Body of pancreas (tissue), 4 donors: ENCODE measurements at regions not wholly inside any gene's neighbourhood (a gene's known extent, or its start where the extent isn't known, plus 50 kb on each side); places are given as distances from the start of the nearest gene placed in this dataset.

Experiments used
- CTCF ChIP-seq, 7 experiments: fragments of 450-650 bp in 4 of 7; fragments of 200-600 bp in 3 of 7; sonication (generic) in 3 of 7; IDR thresholded peaks; one replicate each; pipeline ENCODE4 v1.5.1; 2016 to 2019; ENCODE audit warnings: antibody characterized with exemption in 7 of 7
- POLR2A ChIP-seq, 3 donors: fragments of 450-650 bp; IDR thresholded peaks; one replicate each; pipeline ENCODE4 v1.6.1; 2016; ENCODE audit warnings: antibody characterized with exemption in 3 of 3, mild to moderate bottlenecking in 2 of 3

GRCh38 chr12:113740699-113741098 is 225.4 kb downstream of the RBM19 start:
- no peak for TF ChIP-seq CTCF (IDR thresholded peaks at IDR 0.05)
- TF ChIP-seq POLR2A (IDR thresholded peaks at IDR 0.05), result no peak
